ENCODE measurements at regions not wholly inside any gene's neighbourhood (a gene's known extent, or its start where the extent isn't known, plus 50 kb on each side); places are given as distances from the start of the nearest gene placed in this dataset.

- TF ChIP-seq CTCF (IDR thresholded peaks at IDR 0.05 in 4 of 5, conservative IDR thresholded peaks at IDR 0.05 in 1 of 5): no peak
- TF ChIP-seq POLR2A (IDR thresholded peaks at IDR 0.05): no peak
These were observed 53.1 kb upstream of the TTC34 start for GRCh38 chr1:2854611-2855010.

Measured in gastrocnemius medialis (tissue), 4 donors.